GM18499 (cell line): ENCODE measurements at regions not wholly inside any gene's neighbourhood (a gene's known extent, or its start where the extent isn't known, plus 50 kb on each side); places are given as distances from the start of the nearest gene placed in this dataset.
"Not testable (repeated sequence)": the region's sequence is repeated elsewhere in the genome, so short reads cannot be mapped to it uniquely, and the experiment has no call there.

ENCODE experiments used
- ATAC-seq: cut with Tn5 transposase; IDR thresholded peaks from one replicate; pipeline ENCODE4 v1.9.1; 2021; ENCODE audit warnings: moderate number of reproducible peaks; ENCODE audit not compliant: insufficient read depth, unreplicated experiment

DNA sequence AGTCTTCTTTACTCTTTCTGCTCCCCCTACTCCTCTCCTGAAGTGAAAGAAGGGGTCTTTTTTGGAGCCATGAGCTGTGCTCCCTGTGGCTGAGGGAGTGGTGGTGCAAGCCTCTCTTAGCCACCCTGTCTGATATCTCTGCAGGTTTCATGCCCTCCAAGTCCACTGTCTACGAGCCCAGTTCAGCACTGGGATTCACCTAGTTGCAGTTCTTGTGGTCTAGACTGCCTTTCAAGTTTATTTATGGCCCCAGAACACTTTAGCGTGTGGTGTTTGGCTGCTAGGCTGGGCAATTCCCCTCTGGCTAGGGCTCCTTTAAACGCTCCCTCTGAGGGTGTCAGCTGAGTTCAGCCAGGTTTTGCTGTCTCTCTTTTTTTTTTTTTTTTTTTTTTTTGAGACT lies 908.6 kb downstream of the TRHDE start:
- no peak for ATAC-seq

GRCh38 chr12:73181244-73181643 lies 909.1 kb downstream of the TRHDE start:
- no peak for ATAC-seq

DNA sequence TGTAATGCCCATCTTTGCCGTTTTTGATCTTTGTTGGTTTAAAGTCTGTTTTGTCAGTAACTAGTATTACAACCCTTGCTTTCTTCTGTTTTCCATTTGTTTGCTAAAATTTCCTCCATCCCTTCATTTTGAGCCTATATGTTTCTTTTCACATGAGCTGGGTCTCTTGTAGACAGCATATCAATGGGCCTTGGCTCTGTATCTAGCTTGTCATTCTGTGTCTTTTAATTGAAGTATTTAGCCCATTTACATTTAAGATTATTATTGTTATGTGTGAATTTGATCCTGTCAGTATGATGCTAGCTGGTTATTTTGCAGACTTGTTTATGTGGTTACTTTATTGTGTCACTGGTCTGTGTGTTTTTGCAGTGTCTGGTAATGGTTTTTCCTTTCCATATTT lies 913.2 kb downstream of the TRHDE start:
- ATAC-seq: no peak

DNA sequence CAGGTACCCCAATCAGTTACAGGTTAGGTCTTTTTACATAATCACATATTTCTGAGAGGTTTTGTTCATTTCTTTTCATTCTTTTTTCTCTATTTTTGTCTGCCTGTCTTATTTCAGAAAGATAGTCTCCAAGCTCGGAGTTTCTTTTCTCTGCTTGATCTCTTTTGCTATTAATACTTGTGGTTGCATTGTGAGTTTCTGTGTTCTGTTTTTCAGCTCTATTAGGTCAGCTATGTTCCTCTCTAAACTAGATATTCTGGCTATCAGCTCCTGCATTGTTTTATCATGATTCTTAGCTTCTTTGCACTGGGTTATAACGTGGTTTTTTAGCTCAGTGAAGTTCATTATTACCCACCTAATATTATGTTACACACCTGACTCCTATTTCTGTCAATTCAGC lies 914.1 kb downstream of the TRHDE start:
- no peak for ATAC-seq

- ATAC-seq: no peak
These were observed 915.6 kb downstream of the TRHDE start for GRCh38 chr12:73187765-73188164.

DNA sequence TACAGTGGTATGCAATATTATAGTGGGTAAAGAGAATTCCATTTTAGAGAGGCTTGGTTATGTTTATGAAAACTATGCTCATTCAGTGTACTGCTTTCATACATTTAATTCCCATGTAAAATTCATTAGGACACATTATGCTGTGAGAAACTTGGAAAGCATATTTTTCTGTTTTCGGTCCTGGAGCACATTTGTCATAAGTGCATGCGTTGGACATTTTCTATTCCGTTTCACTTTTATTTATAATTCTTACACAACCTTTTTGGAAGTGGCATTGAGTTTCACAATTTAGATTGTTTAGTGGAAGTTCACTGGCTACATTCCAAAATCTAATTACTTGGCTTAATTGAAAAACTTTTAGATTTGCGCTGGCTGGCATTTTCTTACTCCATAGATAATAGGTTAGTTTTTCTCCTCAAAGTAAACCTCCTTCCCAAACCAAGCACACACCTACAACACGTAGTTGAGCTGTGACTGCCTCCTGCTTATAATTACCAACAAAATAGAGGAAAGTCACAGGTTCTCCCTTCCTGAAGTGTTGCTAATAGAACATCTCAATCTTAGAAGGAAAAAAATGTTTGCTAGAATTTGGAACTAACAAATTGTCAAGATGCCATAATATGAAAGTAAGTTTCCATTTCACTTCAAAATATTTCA lies 938.5 kb downstream of the TRHDE start:
- ATAC-seq: no peak

GRCh38 chr12:73220951-73221350 lies 948.8 kb downstream of the TRHDE start:
- ATAC-seq: no peak

DNA sequence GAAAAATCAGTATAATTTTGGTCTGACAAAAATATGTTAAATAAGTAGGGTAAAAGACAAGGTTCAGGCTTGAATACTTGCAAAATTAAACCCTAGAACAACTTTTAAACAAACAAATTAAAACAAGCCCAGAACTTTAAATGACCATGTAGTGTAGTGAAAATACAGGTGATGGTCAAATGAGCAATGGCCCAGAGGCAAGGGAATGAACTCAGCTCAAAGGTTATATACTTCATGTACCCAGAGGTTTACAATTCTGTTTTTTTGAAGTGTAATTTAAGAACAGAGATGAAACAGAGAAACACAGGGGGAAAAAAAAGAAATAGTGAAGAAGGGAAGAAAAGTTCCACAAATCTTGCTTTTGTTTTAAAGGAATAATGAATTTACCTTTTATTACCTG lies 949.2 kb downstream of the TRHDE start:
- no peak for ATAC-seq

DNA sequence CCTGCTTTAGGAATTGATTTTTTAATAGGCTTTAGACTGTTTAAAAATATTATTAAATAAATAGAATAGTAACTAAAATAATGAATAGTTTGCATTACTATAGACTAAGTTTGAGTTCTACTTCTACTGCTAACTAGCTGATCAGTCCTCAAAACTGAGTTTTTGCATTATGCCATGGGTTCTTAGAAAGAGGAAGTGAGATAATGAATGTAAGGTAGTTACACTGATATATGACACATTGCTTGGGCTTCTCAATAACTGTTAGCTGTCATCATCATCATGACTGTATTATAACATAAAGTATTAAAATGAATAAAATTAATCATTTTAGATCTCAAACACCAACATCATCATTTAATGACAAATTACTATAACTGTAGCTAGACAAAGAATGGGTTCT lies 949.7 kb downstream of the TRHDE start:
- ATAC-seq: no peak

DNA sequence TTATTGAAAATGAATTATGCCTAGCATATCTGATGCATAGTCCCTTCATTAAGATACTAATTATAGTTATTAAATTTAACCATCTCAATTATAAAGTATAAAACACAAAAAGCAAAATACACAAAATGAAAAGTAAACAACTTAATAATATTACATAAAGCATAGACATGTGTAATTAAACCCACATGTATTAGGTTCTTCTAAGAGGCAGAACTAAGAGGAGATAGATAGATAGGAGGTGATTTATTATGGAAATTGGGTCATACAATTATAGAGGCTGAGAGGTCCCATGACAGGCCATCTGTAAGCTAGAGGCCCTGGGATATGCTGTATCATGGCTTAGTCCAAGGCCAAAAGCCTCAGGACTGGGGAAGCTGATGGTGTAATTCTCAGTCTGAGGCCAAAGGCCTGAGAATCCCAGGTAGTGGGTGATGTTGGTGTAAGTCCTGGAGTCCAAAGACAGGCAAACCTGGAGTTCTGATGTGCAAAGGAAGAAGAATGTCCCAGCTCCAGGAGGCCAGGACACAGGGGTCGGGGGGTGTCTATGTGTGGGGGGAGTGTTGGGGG lies 953.3 kb downstream of the TRHDE start:
- no peak for ATAC-seq

DNA sequence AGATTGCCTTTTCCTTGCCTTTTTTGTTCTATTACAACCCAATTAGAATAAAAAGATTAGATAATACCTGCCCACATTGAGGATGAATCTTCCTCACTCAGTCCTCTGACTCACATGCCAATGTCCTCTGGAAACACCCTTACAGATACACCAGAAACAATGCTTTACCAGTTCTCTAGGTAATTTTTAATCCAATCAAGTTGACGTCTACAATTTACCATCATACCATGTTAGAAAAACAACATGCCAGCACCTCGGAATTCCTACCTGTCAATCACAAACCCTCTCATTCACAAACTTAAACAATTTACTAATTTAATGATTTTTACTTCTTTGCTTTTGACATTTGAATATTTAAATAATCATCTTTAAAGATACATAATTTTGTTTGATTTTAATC lies 953.8 kb downstream of the TRHDE start:
- no peak for ATAC-seq

DNA sequence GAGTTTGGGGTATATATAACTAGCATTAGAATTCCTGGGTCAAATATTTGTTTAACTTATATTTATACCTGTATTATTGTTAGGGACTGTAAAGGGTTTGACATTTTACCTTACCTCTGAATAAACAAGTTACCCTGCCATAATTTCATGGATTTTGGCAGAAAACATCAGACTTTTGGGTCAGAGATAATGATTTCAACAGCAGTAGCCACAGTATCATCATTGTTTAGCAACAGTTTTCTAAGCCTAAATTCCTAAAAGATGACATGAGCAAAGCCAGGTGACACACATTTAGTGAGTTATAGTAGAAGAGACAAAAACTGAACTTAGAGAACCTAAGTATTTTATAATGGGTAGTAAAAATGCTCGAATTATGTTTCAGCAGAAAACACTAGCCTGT lies 954.4 kb downstream of the TRHDE start:
- no peak for ATAC-seq

- ATAC-seq: not testable (repeated sequence)
These were observed 956.7 kb downstream of the TRHDE start for GRCh38 chr12:73228828-73229227.

- ATAC-seq: no peak
These were observed 963.2 kb downstream of the TRHDE start for GRCh38 chr12:73235387-73235786.

GRCh38 chr12:73240110-73240509 lies 967.9 kb downstream of the TRHDE start:
- no peak for ATAC-seq

DNA sequence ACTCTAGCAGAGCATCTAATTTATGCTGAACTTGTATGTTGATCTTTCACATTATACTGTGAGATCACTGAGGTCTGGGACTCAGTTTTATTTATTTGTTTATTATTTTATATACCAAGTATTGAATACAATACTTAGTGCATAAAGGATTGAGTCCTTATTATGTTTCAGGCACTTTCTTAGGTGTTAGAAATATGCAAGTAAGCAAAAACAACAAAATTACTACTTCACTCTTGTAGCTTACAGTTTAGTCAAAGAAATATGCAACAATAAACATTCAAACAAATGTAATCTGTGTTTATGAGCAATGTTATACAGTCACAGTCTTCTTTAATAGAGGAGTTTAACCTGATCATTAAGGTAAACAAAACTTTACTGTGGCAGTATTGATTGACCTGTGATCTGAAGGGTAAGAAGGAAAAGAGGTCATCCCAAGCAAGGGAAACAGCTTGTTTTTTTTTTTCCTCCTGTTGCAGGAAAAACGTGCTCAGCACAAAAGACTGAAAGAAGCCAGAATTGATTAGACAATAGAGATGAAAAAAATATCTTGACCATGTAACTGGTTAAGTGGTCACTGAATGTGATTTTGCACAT lies 990.7 kb downstream of the TRHDE start:
- ATAC-seq: no peak

- ATAC-seq: no peak
These were observed 994.0 kb downstream of the TRHDE start for GRCh38 chr12:73266206-73266605.

- no peak for ATAC-seq
These were observed 1002.8 kb downstream of the TRHDE start for GRCh38 chr12:73274976-73275375.

DNA sequence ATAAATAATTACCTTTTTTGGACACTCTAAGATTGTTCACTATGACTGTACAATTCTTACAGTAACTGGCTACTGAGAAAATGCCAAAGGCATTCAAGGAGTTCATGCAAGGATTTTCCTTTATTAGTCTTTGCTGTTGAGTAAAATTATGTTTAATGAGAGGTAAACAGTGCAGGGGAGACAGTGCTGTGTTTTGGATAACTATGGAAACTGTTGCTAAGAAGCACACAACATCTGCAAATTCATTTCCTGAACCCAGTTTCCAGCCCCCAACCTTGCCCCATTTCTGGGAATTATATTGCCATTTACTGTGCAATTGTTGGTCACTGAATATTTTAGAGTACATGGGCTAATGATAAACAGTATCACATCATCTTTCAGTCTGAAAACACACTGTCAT lies 1005.8 kb downstream of the TRHDE start:
- ATAC-seq: no peak

DNA sequence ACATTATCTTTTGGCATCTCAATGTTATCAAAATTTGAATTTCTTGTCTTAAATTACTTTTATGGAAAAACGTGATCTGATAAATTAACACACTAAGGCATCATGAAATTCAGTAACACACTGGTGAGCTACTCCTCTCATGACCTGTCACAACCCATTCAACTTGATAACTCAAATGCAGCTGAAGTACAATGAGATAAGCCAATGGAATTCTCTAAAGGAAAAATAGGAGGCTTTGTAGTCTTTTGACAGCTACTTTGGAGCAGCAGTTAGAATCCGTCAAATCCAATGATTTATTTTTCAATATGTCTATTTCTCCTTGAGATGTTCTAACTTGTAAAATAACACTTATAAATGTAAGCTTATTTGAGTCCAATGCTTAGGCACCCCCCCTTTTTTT lies 1029.4 kb downstream of the TRHDE start:
- ATAC-seq: no peak

GRCh38 chr12:73307260-73307659 lies 1035.1 kb downstream of the TRHDE start:
- no peak for ATAC-seq

GRCh38 chr12:73308079-73308478 lies 1035.9 kb downstream of the TRHDE start:
- no peak for ATAC-seq
